GM12878 (cell line): ENCODE measurements at regions not wholly inside any gene's neighbourhood (a gene's known extent, or its start where the extent isn't known, plus 50 kb on each side); places are given as distances from the start of the nearest gene placed in this dataset.

Source experiments
- ATAC-seq: fragments of 200-7000 bp; cut with Tn5 transposase; 3 replicates; pipeline ENCODE4 v1.9.1; 2020; ENCODE audit warnings: mild to moderate bottlenecking, moderate library complexity
- BruUV-seq: library from RNA; stranded (reverse); fragments of 400-500 nt; replicated peaks from 2 replicates; lab custom pipeline; 2021; lab: Mats Ljungman, UMichigan
- CTCF ChIA-PET: fragments of 300-600 bp; sonication (Branson Sonifier 250); formaldehyde crosslinking; extraction: SDS; loops from one replicate; lab custom pipeline; 2021; ENCODE audit warnings: inconsistent platforms; lab: Yijun Ruan, JAX
- POLR2A ChIA-PET: fragments of 350-600 bp; formaldehyde crosslinking; extraction: SDS; loops from one replicate; lab custom pipeline; 2021; ENCODE audit warnings: inconsistent platforms; lab: Charles Lee
- RAD21 ChIA-PET: fragments of 300-600 bp; sonication (Branson Sonifier 250); formaldehyde crosslinking; loops from one replicate; lab custom pipeline; 2023; ENCODE audit warnings: antibody characterized with exemption; ENCODE audit not compliant: unreplicated experiment; lab: Charles Lee
- SMC1A ChIA-PET: fragments of 300-600 bp; sonication (Branson Sonifier 250); formaldehyde crosslinking; loops from one replicate; lab custom pipeline; 2023; ENCODE audit not compliant: unreplicated experiment, uncharacterized antibody; lab: Charles Lee
- DNase-seq: peaks from one replicate; pipeline ENCODE4 v3.0.0-alpha.2; 2011; ENCODE audit warnings: low read depth, low spot score
- FAIRE-seq: peaks from 3 replicates; lab custom pipeline; 2011; peaks lifted over from hg19 to GRCh38; lab: Jason Lieb, UNC
- H2AFZ ChIP-seq: 2 replicates; pipeline ENCODE4 v1.6.0; 2011; ENCODE audit warnings: low read depth, low read length, control low read depth; ENCODE audit not compliant: control insufficient read depth
- H3K27ac ChIP-seq: 2 replicates; pipeline ENCODE4 v1.5.1; 2011; ENCODE audit warnings: control low read depth; ENCODE audit not compliant: control insufficient read depth, insufficient read depth
- H3K27me3 ChIP-seq, 2 experiments: replicated peaks in 1 of 2; 2 replicates each; pipeline versions ENCODE4 v1.6.0 to v1.6.1; 2011; ENCODE audit warnings: low read length in 1 of 2; ENCODE audit not compliant: control insufficient read depth in 2 of 2, insufficient read depth in 2 of 2
- H3K36me3 ChIP-seq, 2 experiments: 2 replicates each; pipeline ENCODE4 v1.5.1; 2011; ENCODE audit warnings: low read length in 1 of 2; ENCODE audit not compliant: control insufficient read depth in 2 of 2, insufficient read depth in 2 of 2
- H3K4me1 ChIP-seq: 2 replicates; pipeline ENCODE4 v1.6.1; 2011; ENCODE audit warnings: mild to moderate bottlenecking, low read length, moderate library complexity, mixed read lengths; ENCODE audit not compliant: control insufficient read depth, insufficient read depth
- H3K4me2 ChIP-seq: 2 replicates; pipeline ENCODE4 v1.6.0; 2011; ENCODE audit warnings: control low read depth; ENCODE audit not compliant: control insufficient read depth, insufficient read depth
- H3K4me3 ChIP-seq: fragments of 200-600 bp; sonication (generic); 2 replicates; pipeline ENCODE4 v1.5.1; 2016
- H3K79me2 ChIP-seq: 2 replicates; pipeline ENCODE4 v1.6.0; 2011; ENCODE audit warnings: low read length; ENCODE audit not compliant: control insufficient read depth, insufficient read depth
- H3K9ac ChIP-seq: 2 replicates; pipeline ENCODE4 v1.8.0; 2011; ENCODE audit warnings: low read length, control low read depth, mixed read lengths; ENCODE audit not compliant: control insufficient read depth, insufficient read depth
- H3K9me3 ChIP-seq: replicated peaks from 3 replicates; pipeline ENCODE4 v1.5.1; 2011; ENCODE audit warnings: mild to moderate bottlenecking, low read length; ENCODE audit not compliant: control insufficient read depth, insufficient read depth
- H4K20me1 ChIP-seq: 2 replicates; pipeline ENCODE4 v1.6.0; 2011; ENCODE audit not compliant: control insufficient read depth, insufficient read depth
- ATF7 ChIP-seq: fragments of 450-650 bp; IDR thresholded peaks from 2 replicates; pipeline ENCODE4 v1.6.1; 2016; ENCODE audit warnings: low read depth, mild to moderate bottlenecking
- EED ChIP-seq: sonication (generic); IDR thresholded peaks from 2 replicates; pipeline ENCODE4 v1.6.1; 2016; ENCODE audit warnings: antibody characterized with exemption, low read depth
- ESRRA ChIP-seq: IDR thresholded peaks from 2 replicates; pipeline ENCODE4 v1.6.1; 2012; ENCODE audit warnings: mild to moderate bottlenecking, low read length, improper control_type of control experiment
- GABPA ChIP-seq: IDR thresholded peaks from 2 replicates; pipeline ENCODE4 v1.6.1; 2014; ENCODE audit warnings: antibody characterized with exemption, low read depth, mild to moderate bottlenecking, inconsistent platforms
- IRF4 ChIP-seq: IDR thresholded peaks from 2 replicates; pipeline ENCODE4 v1.6.1; 2011; ENCODE audit warnings: low read depth, low read length
- KLF5 ChIP-seq: fragments of 450-650 bp; IDR thresholded peaks from 2 replicates; pipeline ENCODE4 v1.6.1; 2014; ENCODE audit warnings: mild to moderate bottlenecking; ENCODE audit not compliant: partially characterized antibody
- RB1 ChIP-seq: fragments of 450-650 bp; formaldehyde crosslinking; IDR thresholded peaks from 2 replicates; pipeline ENCODE4 v1.6.1; 2017; ENCODE audit warnings: mild to moderate bottlenecking, borderline replicate concordance
- RELA ChIP-seq: fragments of 450-650 bp; IDR thresholded peaks from 2 replicates; pipeline ENCODE4 v1.8.0; 2014; ENCODE audit warnings: borderline replicate concordance; ENCODE audit not compliant: partially characterized antibody
- TARDBP ChIP-seq: IDR thresholded peaks from 2 replicates; pipeline ENCODE4 v1.6.1; 2016; ENCODE audit warnings: borderline replicate concordance
- ZNF217 ChIP-seq: fragments of 450-650 bp; IDR thresholded peaks from 2 replicates; pipeline ENCODE4 v1.6.1; 2017; ENCODE audit warnings: antibody characterized with exemption, mild to moderate bottlenecking
- WGBS: methylation state at CpG from one replicate; pipeline ENCODE4 v1.1.6; 2016; ENCODE audit warnings: low lambda C conversion rate; ENCODE audit not compliant: insufficient replicate concordance, insufficient coverage; ENCODE audit errors: missing lambda C conversion rate; 5-methylcytosine and 5-hydroxymethylcytosine counted together
- in situ Hi-C: fragments of 300-500 bp; cut with MboI; formaldehyde crosslinking; loops from 9 replicates; pipeline ENCODE4 v1.14.3; 2018; ENCODE audit warnings: mixed read lengths
- intact Hi-C: fragments of 100-400 bp; cut with micrococcal nuclease; formaldehyde crosslinking; loops from one replicate; pipeline ENCODE4 v1.14.2; 2022; ENCODE audit not compliant: unreplicated experiment
- TF ChIP-seq, protein P1 (sequence below): IDR thresholded peaks from 2 replicates; pipeline ENCODE4 v1.6.1; 2012; ENCODE audit warnings: mild to moderate bottlenecking, low read depth, low read length
- TF ChIP-seq, protein P2 (sequence below): fragments of 450-650 bp; IDR thresholded peaks from 2 replicates; pipeline ENCODE4 v1.6.1; 2017; ENCODE audit warnings: low read depth, mild to moderate bottlenecking, moderate library complexity
- TF ChIP-seq, protein P3 (sequence below): fragments of 450-650 bp; conservative IDR thresholded peaks from 2 replicates; pipeline ENCODE4 v1.6.1; 2017; ENCODE audit warnings: mild to moderate bottlenecking, moderate library complexity
- TF ChIP-seq, protein P4 (sequence below): IDR thresholded peaks from 2 replicates; pipeline ENCODE4 v1.6.1; 2011; ENCODE audit warnings: low read depth, mild to moderate bottlenecking, low read length, moderate library complexity, borderline replicate concordance; ENCODE audit errors: extremely low read depth

DNA sequence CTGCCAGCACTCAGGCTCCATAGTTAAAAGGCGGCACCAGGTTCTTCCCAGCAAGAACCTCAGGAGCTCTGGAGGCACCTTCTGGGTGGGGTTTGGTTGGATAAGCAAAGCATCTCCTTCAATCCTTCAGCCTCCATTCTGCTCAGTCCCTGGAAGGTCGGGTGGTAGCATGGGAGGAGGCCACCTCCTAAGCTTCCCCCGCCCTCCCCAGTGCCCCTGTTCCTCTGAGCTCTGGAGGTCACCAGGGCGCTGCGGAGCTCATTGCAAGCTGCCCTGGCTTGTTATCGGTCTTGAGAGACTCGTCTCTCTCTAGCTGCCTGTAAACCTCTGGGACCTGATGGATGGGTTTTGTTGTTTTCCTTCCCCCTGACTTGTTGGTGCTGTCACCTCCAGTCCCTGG lies 124.8 kb downstream of the RPLP1 start:
- Histone ChIP-seq H3K4me2 (no peak overlapping the region), H4K20me1 (no peaks in the 10 kb centered on the region), H3K27me3 (peaks cover 0 to 5% of the 10 kb centered on the region in 2 experiments; a peak in 3 of 4 replicates), H2AFZ (no peak overlapping the region), H3K79me2 (no peaks in the 10 kb centered on the region), H3K4me1 (peaks cover 5% of the 10 kb centered on the region; the same call in 1 of the 2 replicates), H3K36me3 (no peaks in the 10 kb centered on the region), H3K27ac (no peak overlapping the region), H3K9me3 (no peaks in the 10 kb centered on the region), H3K4me3 (no peak overlapping the region), H3K9ac (no peak overlapping the region)
- WGBS = 70% methylated on average over 6 of the region's 7 CpGs
- no peak for DNase-seq
- ATAC-seq = no peak
- in situ Hi-C loops = no loop called here
- BruUV-seq = no TSS peak
- ChIA-PET SMC1A (interaction anchor here (1.2 to 1.7 kb wide), 3 partner anchors 76 to 889 kb away, joined by 4 to 6 read pairs (median 4); no protein-coding TSS in a partner anchor), RAD21 (interaction anchor here (1.2 to 3.1 kb wide), 5 partner anchors 109 to 890 kb away, joined by 3 to 8 read pairs (median 4); partner anchors contain the start of gene TLE3), POLR2A (no interaction called here), CTCF (interaction anchor here (1.0 to 2.5 kb wide), 10 partner anchors 59 to 911 kb away, joined by 3 to 9 read pairs (median 5); partner anchors contain the start of gene TLE3)
- intact Hi-C loops = loop anchor here (5.0 to 10.0 kb wide), 4 partner anchors 147 to 910 kb away; no protein-coding TSS in a partner anchor
- no peak for FAIRE-seq
- TF ChIP-seq, protein P1, sequence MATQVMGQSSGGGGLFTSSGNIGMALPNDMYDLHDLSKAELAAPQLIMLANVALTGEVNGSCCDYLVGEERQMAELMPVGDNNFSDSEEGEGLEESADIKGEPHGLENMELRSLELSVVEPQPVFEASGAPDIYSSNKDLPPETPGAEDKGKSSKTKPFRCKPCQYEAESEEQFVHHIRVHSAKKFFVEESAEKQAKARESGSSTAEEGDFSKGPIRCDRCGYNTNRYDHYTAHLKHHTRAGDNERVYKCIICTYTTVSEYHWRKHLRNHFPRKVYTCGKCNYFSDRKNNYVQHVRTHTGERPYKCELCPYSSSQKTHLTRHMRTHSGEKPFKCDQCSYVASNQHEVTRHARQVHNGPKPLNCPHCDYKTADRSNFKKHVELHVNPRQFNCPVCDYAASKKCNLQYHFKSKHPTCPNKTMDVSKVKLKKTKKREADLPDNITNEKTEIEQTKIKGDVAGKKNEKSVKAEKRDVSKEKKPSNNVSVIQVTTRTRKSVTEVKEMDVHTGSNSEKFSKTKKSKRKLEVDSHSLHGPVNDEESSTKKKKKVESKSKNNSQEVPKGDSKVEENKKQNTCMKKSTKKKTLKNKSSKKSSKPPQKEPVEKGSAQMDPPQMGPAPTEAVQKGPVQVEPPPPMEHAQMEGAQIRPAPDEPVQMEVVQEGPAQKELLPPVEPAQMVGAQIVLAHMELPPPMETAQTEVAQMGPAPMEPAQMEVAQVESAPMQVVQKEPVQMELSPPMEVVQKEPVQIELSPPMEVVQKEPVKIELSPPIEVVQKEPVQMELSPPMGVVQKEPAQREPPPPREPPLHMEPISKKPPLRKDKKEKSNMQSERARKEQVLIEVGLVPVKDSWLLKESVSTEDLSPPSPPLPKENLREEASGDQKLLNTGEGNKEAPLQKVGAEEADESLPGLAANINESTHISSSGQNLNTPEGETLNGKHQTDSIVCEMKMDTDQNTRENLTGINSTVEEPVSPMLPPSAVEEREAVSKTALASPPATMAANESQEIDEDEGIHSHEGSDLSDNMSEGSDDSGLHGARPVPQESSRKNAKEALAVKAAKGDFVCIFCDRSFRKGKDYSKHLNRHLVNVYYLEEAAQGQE = no peak
- no peak for TF ChIP-seq ZNF217
- no peak for TF ChIP-seq GABPA
- TF ChIP-seq TARDBP = no peak
- TF ChIP-seq, protein P2, sequence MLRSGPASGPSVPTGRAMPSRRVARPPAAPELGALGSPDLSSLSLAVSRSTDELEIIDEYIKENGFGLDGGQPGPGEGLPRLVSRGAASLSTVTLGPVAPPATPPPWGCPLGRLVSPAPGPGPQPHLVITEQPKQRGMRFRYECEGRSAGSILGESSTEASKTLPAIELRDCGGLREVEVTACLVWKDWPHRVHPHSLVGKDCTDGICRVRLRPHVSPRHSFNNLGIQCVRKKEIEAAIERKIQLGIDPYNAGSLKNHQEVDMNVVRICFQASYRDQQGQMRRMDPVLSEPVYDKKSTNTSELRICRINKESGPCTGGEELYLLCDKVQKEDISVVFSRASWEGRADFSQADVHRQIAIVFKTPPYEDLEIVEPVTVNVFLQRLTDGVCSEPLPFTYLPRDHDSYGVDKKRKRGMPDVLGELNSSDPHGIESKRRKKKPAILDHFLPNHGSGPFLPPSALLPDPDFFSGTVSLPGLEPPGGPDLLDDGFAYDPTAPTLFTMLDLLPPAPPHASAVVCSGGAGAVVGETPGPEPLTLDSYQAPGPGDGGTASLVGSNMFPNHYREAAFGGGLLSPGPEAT = no peak
- no peak for TF ChIP-seq ATF7
- no peak for TF ChIP-seq EED
- no peak for TF ChIP-seq KLF5
- TF ChIP-seq, protein P3, sequence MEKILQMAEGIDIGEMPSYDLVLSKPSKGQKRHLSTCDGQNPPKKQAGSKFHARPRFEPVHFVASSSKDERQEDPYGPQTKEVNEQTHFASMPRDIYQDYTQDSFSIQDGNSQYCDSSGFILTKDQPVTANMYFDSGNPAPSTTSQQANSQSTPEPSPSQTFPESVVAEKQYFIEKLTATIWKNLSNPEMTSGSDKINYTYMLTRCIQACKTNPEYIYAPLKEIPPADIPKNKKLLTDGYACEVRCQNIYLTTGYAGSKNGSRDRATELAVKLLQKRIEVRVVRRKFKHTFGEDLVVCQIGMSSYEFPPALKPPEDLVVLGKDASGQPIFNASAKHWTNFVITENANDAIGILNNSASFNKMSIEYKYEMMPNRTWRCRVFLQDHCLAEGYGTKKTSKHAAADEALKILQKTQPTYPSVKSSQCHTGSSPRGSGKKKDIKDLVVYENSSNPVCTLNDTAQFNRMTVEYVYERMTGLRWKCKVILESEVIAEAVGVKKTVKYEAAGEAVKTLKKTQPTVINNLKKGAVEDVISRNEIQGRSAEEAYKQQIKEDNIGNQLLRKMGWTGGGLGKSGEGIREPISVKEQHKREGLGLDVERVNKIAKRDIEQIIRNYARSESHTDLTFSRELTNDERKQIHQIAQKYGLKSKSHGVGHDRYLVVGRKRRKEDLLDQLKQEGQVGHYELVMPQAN = no peak
- TF ChIP-seq, protein P4, sequence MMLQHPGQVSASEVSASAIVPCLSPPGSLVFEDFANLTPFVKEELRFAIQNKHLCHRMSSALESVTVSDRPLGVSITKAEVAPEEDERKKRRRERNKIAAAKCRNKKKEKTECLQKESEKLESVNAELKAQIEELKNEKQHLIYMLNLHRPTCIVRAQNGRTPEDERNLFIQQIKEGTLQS = no peak
- TF ChIP-seq RB1 = no peak
- no peak for TF ChIP-seq ESRRA
- no peak for TF ChIP-seq IRF4
- no peak for TF ChIP-seq RELA
